BLaER1 treated with 17β-estradiol and CSF1 and Interleukin-3, amounts not matched to agents 10 nM and 100 nM (cell line): ENCODE measurements at regions not wholly inside any gene's neighbourhood (a gene's known extent, or its start where the extent isn't known, plus 50 kb on each side); places are given as distances from the start of the nearest gene placed in this dataset.
"Not testable (repeated sequence)": the region's sequence is repeated elsewhere in the genome, so short reads cannot be mapped to it uniquely, and the experiment has no call there.

Experiments
- H3K27ac ChIP-seq, 11 experiments: shearing (Covaris generic); formaldehyde crosslinking; 2 replicates each; pipeline ENCODE4 v1.8.1; 2022
- H3K27me3 ChIP-seq, 11 experiments: shearing (Covaris generic); formaldehyde crosslinking; 2 replicates each; pipeline ENCODE4 v1.8.1; 2022
- H3K36me3 ChIP-seq, 11 experiments: shearing (Covaris generic); formaldehyde crosslinking; 2 replicates each; pipeline ENCODE4 v1.8.1; 2022
- H3K4me1 ChIP-seq, 10 experiments: shearing (Covaris generic); formaldehyde crosslinking; 2 replicates each; pipeline ENCODE4 v1.8.1; 2022
- H3K4me2 ChIP-seq, 11 experiments: shearing (Covaris generic); formaldehyde crosslinking; 2 replicates each; pipeline ENCODE4 v1.8.1; 2022
- H3K4me3 ChIP-seq, 10 experiments: shearing (Covaris generic); formaldehyde crosslinking; 2 replicates each; pipeline ENCODE4 v1.8.1; 2022
- H3K9ac ChIP-seq, 11 experiments: shearing (Covaris generic); formaldehyde crosslinking; 2 replicates each; pipeline ENCODE4 v1.8.1; 2022
- H3K9me3 ChIP-seq, 11 experiments: shearing (Covaris generic); formaldehyde crosslinking; replicated peaks in 1 of 11; 2 replicates each; pipeline ENCODE4 v1.8.1; 2022
- H4K20me1 ChIP-seq, 11 experiments: shearing (Covaris generic); formaldehyde crosslinking; 2 replicates each; pipeline ENCODE4 v1.8.1; 2022
- Cebpa-rat ChIP-seq, 11 experiments: shearing (Covaris generic); IDR thresholded peaks; 2 replicates each; pipeline ENCODE4 v1.8.1; 2022

DNA sequence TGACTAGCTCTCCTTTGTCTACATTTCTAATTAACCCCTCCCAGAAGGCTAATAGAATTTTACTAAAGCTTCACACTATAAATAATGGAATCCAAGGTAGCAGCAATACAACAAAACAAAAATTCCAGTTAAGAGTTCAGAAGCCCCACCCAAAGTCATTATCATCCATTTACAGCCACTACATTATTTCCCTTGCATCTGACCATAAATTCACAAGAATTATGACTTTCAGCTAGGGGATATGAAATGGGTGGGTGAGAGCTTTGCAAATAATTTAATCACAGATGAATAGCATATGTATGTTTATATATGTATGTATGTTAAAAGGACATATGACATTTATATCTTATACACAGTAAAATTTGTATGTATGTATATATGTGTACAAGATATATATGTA, 65.3 kb upstream of the PTGDR start:
- Histone ChIP-seq H3K9ac (no peak overlapping the region), H3K4me3 (no peak overlapping the region), H3K27me3 (no peaks in the 10 kb centered on the region), H3K9me3 (peaks cover 23 to 44% (median 37%) of the 10 kb centered on the region in 11 experiments), H3K36me3 (0 out of 22 replicates have a peak, but pooled peaks cover 0 to under 1% (median 0%) of the 10 kb centered on the region in 11 experiments), H3K27ac (no peak overlapping the region), H3K4me1 (no peaks in the 10 kb centered on the region), H4K20me1 (no peaks in the 10 kb centered on the region), H3K4me2 (no peak overlapping the region)
- no peak for TF ChIP-seq Cebpa-rat (IDR thresholded peaks at IDR 0.05)

- Histone ChIP-seq H3K4me2 (no peak overlapping the region), H3K27ac (no peak overlapping the region), H3K4me3 (no peak overlapping the region), H3K9ac (no peak overlapping the region), H3K27me3 (no peaks in the 10 kb centered on the region), H3K4me1 (peaks cover 0 to 15% (median 0%) of the 10 kb centered on the region in 10 experiments; a peak in 5 of 20 replicates), H3K36me3 (no peaks in the 10 kb centered on the region; a peak in 1 of 22 replicates), H3K9me3 (peaks cover 23 to 54% (median 41%) of the 10 kb centered on the region in 11 experiments), H4K20me1 (no peaks in the 10 kb centered on the region)
- TF ChIP-seq Cebpa-rat (IDR thresholded peaks at IDR 0.05): no peak
Measured at GRCh38 chr14:52190337-52190931, 77.1 kb upstream of the PTGDR start.

DNA sequence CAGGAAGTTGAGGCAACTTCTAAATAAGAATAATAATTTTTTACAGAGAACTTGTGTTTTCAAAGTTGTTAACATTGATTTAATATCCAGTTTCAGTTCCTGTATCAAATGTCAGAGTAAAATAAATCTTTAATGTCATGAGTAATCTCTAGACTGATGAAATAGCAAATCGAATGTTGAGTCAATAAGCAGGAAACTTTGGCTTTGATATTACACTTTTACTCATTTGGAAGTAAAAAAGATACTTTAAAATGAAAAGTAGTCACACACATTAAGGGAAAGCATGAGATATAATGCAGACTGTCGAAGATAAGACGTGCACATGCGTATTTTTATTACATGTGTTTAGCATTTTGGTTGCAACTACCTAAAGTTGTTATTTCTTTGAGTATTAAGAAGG, 78.2 kb upstream of the PTGDR start:
- no peak for TF ChIP-seq Cebpa-rat (IDR thresholded peaks at IDR 0.05)
- Histone ChIP-seq H3K9me3 (peaks cover 12 to 47% (median 38%) of the 10 kb centered on the region in 11 experiments; a peak in 20 of 22 replicates), H4K20me1 (no peaks in the 10 kb centered on the region), H3K4me1 (peaks cover 0 to 15% (median 0%) of the 10 kb centered on the region in 10 experiments; a peak in 5 of 20 replicates), H3K4me3 (no peak overlapping the region), H3K27me3 (no peaks in the 10 kb centered on the region), H3K9ac (no peak overlapping the region), H3K4me2 (0 out of 22 replicates have a peak overlapping the region, but pooled peaks of 2 of the 11 experiments have one; percentile 12), H3K27ac (no peak overlapping the region), H3K36me3 (no peaks in the 10 kb centered on the region)

- 0 out of 22 replicates have a peak overlapping the region, but pooled peaks of 3 of the 11 experiments have one; percentile 10 to 22 (median 12) for H3K4me2 ChIP-seq
- no peak overlapping the region for H3K4me3 ChIP-seq
- H3K27me3 ChIP-seq: no peaks in the 10 kb centered on the region
- H3K9me3 ChIP-seq: peaks cover 7 to 42% (median 36%) of the 10 kb centered on the region in 11 experiments; a peak in 20 of 22 replicates
- TF ChIP-seq Cebpa-rat (IDR thresholded peaks at IDR 0.05): 0 out of 22 replicates have a peak, but pooled peaks of 1 of the 11 experiments have one; percentile 22
- H3K4me1 ChIP-seq: peaks cover 0 to 15% (median 0%) of the 10 kb centered on the region in 10 experiments; a peak in 5 of 20 replicates
- H4K20me1 ChIP-seq: no peaks in the 10 kb centered on the region
- H3K36me3 ChIP-seq: no peaks in the 10 kb centered on the region
- H3K9ac ChIP-seq: no peak overlapping the region
- H3K27ac ChIP-seq: no peak overlapping the region
Measured at GRCh38 chr14:52188381-52188780, 79.1 kb upstream of the PTGDR start.

DNA sequence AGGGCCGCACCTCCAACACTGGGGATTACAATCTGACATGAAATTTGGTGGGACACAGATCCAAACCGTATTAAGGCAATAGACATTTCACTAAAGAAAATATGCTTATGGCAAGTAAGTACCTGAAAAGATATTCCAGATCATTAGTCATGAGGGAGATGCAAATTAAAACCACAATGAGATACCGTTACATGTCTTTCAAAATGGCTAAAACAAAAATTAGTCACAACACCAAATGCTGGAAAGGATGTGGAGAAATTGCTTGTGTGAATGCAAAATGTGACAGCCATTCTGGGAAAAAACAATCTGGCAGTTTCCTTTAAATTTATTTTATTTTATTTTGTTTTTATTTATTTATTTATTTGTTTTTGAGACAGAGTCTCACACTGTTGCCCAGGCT, 82.3 kb upstream of the PTGDR start:
- Histone ChIP-seq H3K36me3 (peaks cover 0 to 14% (median 8%) of the 10 kb centered on the region in 11 experiments; a peak in 11 of 22 replicates), H3K4me2 (no peak overlapping the region), H3K27me3 (no peaks in the 10 kb centered on the region), H3K4me1 (peaks cover 0 to 15% (median 0%) of the 10 kb centered on the region in 10 experiments; a peak in 5 of 20 replicates), H3K4me3 (no peak overlapping the region), H4K20me1 (no peaks in the 10 kb centered on the region), H3K27ac (no peak overlapping the region), H3K9ac (no peak overlapping the region), H3K9me3 (peaks cover 36 to 67% (median 57%) of the 10 kb centered on the region in 11 experiments)
- TF ChIP-seq Cebpa-rat (IDR thresholded peaks at IDR 0.05): no peak

- Histone ChIP-seq H3K27me3 (no peaks in the 10 kb centered on the region), H3K9me3 (peaks cover 58 to 80% (median 72%) of the 10 kb centered on the region in 11 experiments), H3K36me3 (peaks cover 0 to 30% (median 10%) of the 10 kb centered on the region in 11 experiments; a peak in 14 of 22 replicates), H4K20me1 (no peaks in the 10 kb centered on the region), H3K9ac (no peak overlapping the region), H3K27ac (no peak overlapping the region), H3K4me1 (peaks cover 0 to 4% (median 0%) of the 10 kb centered on the region in 10 experiments; a peak in 6 of 20 replicates), H3K4me2 (no peak overlapping the region), H3K4me3 (no peak overlapping the region)
- TF ChIP-seq Cebpa-rat (IDR thresholded peaks at IDR 0.05): no peak
Measured at GRCh38 chr14:52182853-52183252, 84.6 kb upstream of the PTGDR start.

GRCh38 chr14:52179141-52179790, 88.2 kb upstream of the PTGDR start:
- no peaks in the 10 kb centered on the region for H3K27me3 ChIP-seq
- H3K4me3 ChIP-seq: peak overlapping the region in 1 of 10 experiments; percentile 29; a peak in 3 of 20 replicates
- no peaks in the 10 kb centered on the region for H4K20me1 ChIP-seq
- no peak overlapping the region for H3K4me2 ChIP-seq
- peaks cover 74 to 90% (median 83%) of the 10 kb centered on the region in 11 experiments for H3K9me3 ChIP-seq
- H3K36me3 ChIP-seq: peaks cover 0 to 31% (median 10%) of the 10 kb centered on the region in 11 experiments; a peak in 15 of 22 replicates
- no peak for TF ChIP-seq Cebpa-rat (IDR thresholded peaks at IDR 0.05)
- H3K9ac ChIP-seq: no peak overlapping the region
- no peak overlapping the region for H3K27ac ChIP-seq
- peaks cover 10 to 39% (median 33%) of the 10 kb centered on the region in 10 experiments for H3K4me1 ChIP-seq

- H4K20me1 ChIP-seq: no peaks in the 10 kb centered on the region
- H3K9ac ChIP-seq: peak overlapping the region in 6 of 11 experiments; percentile 6 to 67 (median 42); a peak in 8 of 22 replicates
Measured at GRCh38 chr14:52175982-52176502, 91.5 kb upstream of the PTGDR start.

DNA sequence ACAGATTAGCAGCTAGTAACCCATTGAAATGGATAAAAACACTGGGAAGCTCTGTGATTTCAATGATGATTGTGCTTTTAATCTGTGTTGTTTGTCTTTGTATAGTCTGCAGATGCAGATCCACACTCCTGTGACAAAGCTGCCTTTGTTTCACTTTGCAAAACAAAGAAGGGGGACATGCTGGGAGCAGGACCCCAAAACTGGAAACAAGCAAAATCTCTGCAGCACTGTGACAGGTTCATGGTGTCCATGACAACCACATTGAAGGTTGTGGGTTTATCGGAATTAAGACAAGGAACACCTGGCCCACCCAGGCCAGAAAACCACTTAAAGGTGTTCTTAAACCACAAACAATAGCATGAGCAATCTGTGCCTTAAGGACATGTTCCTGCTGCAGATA, 95.6 kb upstream of the PTGDR start:
- H4K20me1 ChIP-seq, H3K27ac ChIP-seq, H3K27me3 ChIP-seq, H3K4me2 ChIP-seq, H3K9ac ChIP-seq: not testable (repeated sequence)
- Histone ChIP-seq H3K36me3 (peaks cover 0 to 23% (median 5%) of the 10 kb centered on the region in 11 experiments; a peak in 10 of 22 replicates), H3K9me3 (peaks cover 83 to 93% (median 88%) of the 10 kb centered on the region in 11 experiments), H3K4me3 (peak overlapping the region in 1 of 10 experiments; percentile 25; a peak in 1 of 20 replicates), H3K4me1 (peaks cover 10 to 35% (median 28%) of the 10 kb centered on the region in 10 experiments)

More at GRCh38 chr14:52175982-52176502, 91.5 kb upstream of the PTGDR start:
- Histone ChIP-seq H3K4me3 (peak overlapping the region in 4 of 10 experiments; percentile 12 to 33 (median 20); a peak in 5 of 20 replicates), H3K4me1 (peaks cover 10 to 46% (median 38%) of the 10 kb centered on the region in 10 experiments), H3K27me3 (no peaks in the 10 kb centered on the region), H3K4me2 (peak overlapping the region; percentile 27 to 74 (median 67); a peak in 21 of 22 replicates), H3K36me3 (peaks cover 0 to 43% (median 15%) of the 10 kb centered on the region in 11 experiments; a peak in 18 of 22 replicates), H3K9me3 (peaks cover 83 to 93% (median 89%) of the 10 kb centered on the region in 11 experiments), H3K27ac (peak overlapping the region in 8 of 11 experiments; percentile 36 to 83 (median 72); a peak in 16 of 22 replicates)
- peak in 1 of 11 experiments; percentile 61; a peak in 2 of 22 replicates for TF ChIP-seq Cebpa-rat (IDR thresholded peaks at IDR 0.05)
